Body of pancreas (tissue), 4 donors: ENCODE measurements at regions not wholly inside any gene's neighbourhood (a gene's known extent, or its start where the extent isn't known, plus 50 kb on each side); places are given as distances from the start of the nearest gene placed in this dataset.

ENCODE experiments used
- POLR2A ChIP-seq, 3 donors: fragments of 450-650 bp; IDR thresholded peaks; one replicate each; pipeline ENCODE4 v1.6.1; 2016; ENCODE audit warnings: antibody characterized with exemption in 3 of 3, mild to moderate bottlenecking in 2 of 3
- TF ChIP-seq, protein P1 (sequence below), 7 experiments: fragments of 450-650 bp in 4 of 7; fragments of 200-600 bp in 3 of 7; sonication (generic) in 3 of 7; IDR thresholded peaks; one replicate each; pipeline ENCODE4 v1.5.1; 2016 to 2019; ENCODE audit warnings: antibody characterized with exemption in 7 of 7

DNA sequence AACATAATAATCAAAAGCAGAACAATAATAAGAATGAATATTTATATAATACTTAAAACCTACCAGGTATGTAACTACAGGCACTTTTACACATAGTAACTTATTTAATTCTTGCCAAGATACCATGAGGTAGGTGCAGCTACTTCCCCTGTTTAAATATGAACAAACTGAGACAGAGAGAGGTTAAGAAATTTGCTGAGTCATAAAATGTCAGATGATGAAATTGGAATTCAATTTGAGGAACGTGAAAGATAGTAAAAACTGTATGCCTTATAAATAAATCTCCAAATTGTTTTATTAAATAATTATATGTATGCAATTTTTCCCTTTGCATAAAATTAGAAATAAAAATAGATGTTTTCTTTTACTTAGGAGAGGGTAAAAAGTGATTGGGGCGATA lies 1103.3 kb upstream of the NRXN1 start:
- TF ChIP-seq, protein P1, sequence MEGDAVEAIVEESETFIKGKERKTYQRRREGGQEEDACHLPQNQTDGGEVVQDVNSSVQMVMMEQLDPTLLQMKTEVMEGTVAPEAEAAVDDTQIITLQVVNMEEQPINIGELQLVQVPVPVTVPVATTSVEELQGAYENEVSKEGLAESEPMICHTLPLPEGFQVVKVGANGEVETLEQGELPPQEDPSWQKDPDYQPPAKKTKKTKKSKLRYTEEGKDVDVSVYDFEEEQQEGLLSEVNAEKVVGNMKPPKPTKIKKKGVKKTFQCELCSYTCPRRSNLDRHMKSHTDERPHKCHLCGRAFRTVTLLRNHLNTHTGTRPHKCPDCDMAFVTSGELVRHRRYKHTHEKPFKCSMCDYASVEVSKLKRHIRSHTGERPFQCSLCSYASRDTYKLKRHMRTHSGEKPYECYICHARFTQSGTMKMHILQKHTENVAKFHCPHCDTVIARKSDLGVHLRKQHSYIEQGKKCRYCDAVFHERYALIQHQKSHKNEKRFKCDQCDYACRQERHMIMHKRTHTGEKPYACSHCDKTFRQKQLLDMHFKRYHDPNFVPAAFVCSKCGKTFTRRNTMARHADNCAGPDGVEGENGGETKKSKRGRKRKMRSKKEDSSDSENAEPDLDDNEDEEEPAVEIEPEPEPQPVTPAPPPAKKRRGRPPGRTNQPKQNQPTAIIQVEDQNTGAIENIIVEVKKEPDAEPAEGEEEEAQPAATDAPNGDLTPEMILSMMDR (IDR thresholded peaks at IDR 0.05): no peak
- TF ChIP-seq POLR2A (IDR thresholded peaks at IDR 0.05): no peak
